Ureter (tissue), 1 donor: ENCODE measurements at regions not wholly inside any gene's neighbourhood (a gene's known extent, or its start where the extent isn't known, plus 50 kb on each side); places are given as distances from the start of the nearest gene placed in this dataset.
"Not testable (repeated sequence)": the region's sequence is repeated elsewhere in the genome, so short reads cannot be mapped to it uniquely, and the experiment has no call there.

ENCODE experiments used
- DNase-seq: peaks from one replicate; pipeline ENCODE4 v3.0.0-alpha.2; 2020; ENCODE audit warnings: low spot score
- donor health status: DM: yes; HTN: yes; CAD: no.

DNA sequence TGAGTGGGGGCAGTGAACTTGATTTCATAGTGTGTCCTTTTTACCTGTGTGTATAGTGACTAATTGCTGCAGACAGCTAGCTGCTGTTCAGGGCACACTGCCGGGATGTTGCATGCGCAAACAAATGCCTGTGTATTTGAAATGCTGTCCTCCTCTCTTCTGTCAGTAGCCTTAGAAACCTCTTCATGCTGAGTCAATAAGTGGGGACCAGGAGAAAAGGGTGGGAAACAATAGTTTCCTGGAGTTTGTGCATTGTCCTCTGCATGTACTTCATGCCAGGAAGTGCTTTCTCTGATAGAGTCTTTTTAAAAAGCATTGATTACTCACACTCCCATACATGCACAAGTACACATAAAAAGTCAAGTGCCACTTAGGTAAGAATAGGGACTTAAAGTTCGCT, 1183.7 kb upstream of the CELF2 start:
- no peak for DNase-seq

DNA sequence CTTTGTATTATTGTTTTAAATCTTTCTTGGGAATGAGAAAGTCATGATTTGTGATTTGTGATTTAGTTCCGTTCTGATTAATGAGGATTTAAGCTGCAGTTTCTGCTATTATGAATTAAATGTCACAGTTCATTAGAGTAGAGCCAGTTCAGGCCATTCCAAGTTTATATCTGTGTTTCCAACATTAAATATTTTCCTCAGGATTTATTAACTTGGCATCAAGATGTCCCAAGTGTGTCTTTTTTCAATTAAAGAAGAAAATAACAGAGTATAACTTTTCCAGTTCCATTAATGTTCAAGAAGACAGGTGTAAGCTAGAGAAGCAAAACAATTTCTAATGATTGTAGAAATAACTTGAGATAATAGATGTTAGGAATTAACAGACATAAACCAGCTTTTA, 1183.2 kb upstream of the CELF2 start:
- no peak for DNase-seq

DNA sequence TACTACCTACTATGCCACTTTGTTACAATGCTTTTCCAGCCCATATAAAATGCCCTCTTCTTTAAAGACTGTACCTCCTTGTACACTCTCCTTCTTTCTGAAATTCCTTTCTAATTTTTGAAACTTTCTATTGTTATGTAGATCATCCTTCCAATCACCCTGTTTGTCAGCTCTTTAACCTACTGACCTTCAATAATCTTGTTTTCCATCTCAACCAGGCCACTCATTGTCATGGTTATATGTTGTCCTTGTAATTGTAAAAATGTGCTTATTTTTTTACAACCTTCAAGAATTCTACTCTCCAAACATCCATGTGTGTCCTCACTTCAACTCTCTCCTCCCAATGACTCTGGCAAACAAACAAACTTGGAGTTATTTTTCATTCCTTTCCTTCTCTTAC, 1172.6 kb upstream of the CELF2 start:
- DNase-seq: no peak

DNA sequence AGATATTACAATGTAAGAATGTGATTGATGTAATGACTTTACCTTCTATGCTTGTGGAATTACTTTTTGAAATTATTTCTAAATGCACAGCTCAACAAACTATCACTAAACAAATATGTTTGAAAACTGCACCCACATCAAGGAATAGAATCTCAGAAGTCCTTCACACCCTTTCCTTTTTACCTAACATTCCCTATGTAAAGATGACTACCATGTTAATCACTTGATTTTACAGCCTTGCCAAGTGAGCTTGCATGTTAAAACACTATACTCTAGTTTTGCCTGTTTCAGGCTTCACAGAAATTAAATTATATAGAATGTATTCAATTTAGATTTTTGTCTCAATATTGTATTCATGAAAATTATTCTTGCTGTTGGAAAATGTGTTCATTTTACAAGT, 1169.4 kb upstream of the CELF2 start:
- no peak for DNase-seq

DNA sequence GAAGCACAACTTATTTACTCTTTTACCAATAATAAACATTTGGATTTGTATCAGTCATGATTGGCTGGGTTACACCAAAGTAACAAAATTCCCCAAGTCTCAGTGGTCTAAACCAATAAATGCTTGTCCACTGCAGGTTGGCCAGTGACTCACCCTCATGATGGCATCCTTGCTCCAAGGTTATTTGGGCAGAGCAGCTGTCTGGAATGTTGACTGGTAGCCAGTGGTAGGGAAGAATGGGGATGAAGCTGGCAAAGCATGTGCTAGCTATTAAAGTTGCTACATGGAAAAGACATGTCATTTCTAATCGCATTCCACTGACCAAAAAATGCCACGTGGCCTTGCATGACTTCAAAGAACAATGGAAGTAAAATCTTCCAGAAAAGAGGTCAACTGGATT, 1168.7 kb upstream of the CELF2 start:
- no peak for DNase-seq

DNA sequence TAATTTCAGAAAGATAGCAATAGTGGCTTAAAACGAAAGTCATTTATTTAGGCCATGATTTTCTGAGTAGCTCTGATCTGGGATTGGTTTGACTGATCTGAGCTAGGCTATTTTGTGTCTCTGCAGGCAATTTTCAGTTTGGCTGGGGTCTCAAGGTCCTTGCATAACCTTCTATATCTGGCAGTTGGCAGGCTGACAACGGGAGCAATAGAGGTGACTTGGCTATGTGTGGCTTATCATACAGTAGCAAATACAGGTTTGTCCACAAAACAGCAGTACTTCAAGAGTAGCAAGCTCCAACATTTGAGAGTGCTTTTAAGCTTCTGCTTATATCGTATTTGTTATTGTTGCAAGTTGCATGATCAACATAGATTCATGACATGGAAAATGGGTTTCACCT, 1167.3 kb upstream of the CELF2 start:
- no peak for DNase-seq

DNA sequence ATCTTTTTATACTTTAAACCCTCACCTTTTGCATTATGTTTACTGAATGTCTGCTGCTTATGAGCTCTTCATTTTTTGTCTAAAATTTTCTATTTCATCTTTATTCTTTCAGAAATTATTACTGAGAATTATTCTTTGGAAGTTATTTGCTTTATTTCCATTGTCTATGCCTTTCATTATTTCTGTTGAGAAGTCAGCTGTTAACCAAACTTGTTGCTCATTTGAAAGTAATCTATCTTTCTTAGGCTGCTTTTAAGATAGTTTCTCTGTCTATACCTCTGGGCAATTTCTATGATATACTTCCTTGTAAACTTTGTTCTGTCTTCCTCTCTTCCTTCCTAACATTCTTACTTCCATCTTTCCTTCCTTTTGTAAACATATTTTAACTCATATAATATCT, 1165.9 kb upstream of the CELF2 start:
- DNase-seq: no peak

DNA sequence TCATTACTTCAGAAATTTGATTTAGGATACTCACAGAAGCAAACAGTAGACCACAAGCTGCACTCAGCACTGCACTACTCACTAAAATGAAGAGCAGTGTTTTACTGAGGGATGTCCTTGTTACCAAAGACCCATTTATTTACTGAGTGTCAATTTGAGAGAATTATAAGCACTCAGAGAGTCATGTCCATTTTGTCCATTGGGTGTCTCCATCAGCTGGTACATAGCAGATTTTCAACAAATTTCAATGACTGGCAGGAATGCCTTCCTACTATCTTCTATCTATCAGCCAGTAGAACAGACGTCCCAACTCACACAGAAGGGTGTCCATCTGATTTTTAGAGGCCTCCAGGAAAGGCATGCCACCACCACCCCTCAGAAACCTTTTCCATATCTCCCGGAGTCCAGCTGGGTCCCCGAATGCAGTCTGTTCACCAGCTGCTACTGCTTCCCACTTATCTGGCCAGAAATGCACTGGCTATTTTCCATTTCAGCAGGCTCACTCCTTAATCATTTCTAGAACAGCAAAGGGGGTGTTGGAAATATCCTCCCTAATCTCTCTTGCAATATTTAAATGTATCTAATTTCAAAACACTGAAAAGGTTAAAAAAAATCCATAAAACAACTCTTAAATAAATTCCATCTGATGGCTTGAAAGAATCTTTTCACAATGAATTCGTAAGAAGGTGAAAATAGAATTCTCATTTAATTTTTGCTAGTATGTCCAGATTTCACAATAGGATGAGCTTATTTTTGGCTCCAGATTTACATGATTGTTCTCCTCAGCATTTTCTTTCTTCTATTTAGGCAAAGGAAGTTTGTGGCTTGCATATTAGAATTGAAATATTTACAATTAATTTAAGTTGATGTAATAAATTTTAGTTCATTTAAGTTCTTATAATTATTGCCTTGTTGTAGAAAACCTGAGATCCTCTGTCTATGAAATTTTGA, 1164.0 kb upstream of the CELF2 start:
- no peak for DNase-seq

DNA sequence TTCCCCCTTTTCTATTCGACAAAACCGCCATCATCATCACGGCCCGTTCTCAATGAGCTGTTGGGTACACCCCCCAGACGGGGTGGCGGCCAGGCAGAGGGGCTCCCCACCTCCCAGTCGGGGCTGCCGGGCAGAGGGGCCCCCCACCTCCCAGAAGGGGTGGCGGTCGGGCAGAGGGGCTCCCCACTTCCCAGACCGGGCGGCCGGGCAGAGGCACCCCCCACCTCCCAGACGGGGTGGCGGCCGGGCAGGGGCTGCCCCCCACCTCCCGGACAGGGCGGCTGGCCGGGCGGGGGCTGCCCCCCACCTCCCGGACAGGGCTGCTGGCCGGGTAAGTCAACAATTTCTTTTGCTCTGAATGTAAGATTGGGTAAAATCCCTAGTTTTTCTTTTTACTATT, 1162.2 kb upstream of the CELF2 start:
- not testable (repeated sequence) for DNase-seq

DNA sequence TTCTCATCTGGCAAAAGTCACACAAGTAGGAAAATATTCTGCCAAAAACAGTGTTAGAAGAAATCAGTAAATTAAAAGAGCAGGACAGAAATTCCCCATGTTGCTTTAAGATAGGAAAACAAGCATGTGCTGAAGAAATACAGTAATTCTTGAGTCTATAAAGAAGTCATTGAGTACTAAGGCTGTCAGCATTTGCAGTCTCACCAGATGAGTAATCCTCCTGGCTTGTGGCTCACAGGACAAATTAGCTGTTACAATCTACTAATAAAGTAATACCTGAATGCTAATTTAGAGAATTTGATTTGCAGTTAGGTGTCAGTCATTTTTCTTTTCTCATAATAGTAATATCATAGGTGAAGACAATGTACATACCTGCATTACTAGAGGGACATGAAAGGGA, 1158.9 kb upstream of the CELF2 start:
- no peak for DNase-seq

DNA sequence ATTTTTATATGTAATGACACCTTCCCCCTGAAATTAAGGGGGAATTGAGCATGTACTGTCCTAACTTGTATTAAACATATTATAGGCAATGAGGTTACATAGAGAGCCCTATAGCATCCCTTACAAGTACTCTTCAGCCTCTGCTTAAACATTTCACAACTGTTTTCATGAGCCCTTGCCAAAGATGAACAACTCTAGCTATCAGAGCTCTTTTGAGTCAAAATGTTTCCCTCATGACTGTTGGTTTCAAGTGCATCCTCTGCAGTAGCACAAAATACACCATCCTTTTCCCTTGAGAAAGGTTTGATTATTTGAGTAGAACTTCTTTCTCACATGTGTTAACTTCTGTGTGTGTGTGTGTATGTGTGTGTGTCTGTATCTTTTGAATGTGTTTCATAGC, 1157.6 kb upstream of the CELF2 start:
- DNase-seq: no peak

DNA sequence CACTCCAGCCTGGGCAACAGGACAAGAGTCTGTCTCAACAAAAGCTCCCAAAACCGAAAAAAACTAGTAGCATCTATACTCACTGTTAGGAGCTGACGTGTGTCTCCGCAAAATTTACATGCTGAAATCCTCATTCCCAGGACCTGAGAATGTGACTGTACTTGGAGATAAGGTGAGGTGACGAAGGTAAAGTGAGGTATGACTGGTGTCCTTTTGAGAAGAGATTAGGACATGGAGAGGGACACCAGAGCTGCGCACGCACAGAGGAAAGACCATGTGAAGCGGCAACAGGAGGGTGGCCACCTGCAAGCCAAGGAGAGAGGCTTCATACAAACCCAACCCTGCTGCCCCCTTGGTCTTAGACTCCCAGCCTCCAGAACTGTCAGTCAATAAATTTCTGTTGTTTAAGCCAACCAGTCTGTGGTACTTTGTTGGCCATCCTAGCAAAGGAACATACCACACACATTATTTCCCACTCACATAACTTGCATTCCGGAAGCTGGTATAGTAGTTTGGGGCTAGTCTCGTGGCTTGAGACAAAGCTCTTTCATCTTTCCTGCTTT, 1154.0 kb upstream of the CELF2 start:
- DNase-seq: no peak

DNA sequence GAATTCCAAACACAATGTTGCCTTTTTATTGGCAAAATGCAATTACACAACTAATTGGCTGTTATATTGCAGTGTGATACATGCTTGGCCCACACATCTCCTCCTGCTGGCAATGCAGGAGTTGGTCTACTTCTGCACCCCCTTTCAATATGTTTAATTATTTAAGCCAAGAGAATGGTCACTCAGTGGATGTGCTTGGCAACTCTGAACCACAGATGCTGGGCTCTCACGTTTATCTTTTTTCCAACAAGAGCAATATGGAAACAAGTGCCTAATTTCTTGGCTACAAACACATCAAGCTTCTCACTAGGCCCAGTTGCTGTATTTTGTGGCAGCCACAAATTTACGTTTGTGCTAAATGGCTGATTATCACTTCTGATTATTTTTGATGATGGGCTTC, 1149.2 kb upstream of the CELF2 start:
- no peak for DNase-seq

DNA sequence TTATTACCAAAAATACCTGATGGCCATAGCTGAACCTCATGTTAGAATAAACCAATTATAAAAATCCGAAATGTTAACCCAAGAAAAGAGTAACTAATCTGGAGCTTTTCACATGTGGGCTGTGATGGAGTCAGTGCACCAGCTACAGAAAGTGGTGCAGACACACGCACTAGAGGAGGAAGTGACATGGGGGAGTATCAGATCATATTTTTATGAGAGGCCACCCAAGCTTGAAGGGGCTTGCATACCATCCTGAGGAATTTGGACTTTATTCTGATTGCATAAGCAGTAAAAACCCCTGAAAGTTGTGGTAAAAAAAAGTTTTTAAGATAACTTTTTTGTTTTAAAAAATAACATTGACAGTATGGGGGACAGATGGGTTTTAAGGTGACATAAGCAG, 1148.5 kb upstream of the CELF2 start:
- no peak for DNase-seq

DNA sequence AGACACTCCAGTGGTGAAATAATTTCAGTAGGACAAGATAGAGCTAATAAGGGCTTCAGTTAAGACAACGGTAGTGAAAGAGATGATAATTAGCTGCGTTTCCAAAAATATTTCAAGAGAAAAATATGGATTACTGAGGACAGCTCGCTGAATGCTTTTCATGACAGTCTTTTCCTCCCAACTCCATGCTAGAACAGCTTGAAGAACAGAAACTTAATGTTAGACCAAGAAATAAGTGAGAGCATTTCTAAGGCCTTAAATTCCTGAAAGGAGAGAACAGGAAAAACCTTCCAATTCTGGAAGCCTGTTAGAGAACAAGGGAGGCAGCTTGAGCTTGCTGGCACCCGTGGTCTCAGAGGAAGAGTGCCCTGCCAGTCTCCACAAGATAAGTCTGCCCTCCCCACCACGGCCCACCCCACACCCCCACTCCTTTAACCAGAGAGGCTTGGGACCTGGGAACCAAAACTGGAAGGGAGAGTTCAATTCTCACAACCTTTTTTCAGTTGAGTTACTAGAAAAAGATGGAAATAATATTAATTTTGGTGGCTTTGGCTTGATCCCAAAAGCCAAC, 1148.0 kb upstream of the CELF2 start:
- no peak for DNase-seq

DNA sequence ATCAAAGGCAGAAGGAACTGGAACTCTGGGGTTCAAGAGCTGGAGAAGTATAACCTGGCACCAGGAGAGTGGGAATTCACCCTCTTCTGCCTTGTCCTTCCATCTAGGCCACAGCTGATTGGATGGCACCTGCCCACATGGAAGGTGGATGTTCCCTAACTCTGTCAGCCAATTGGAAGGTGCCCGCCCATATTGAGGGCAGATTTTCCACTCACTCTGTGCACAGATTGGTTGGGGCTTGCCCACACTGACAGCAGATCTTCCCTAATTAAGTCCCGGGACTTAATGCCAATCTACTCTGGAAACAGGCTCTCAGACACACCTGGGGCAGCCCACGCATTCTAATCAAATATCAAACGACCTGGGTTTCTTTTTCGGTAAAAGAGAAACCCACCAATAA, 1142.3 kb upstream of the CELF2 start:
- no peak for DNase-seq

DNA sequence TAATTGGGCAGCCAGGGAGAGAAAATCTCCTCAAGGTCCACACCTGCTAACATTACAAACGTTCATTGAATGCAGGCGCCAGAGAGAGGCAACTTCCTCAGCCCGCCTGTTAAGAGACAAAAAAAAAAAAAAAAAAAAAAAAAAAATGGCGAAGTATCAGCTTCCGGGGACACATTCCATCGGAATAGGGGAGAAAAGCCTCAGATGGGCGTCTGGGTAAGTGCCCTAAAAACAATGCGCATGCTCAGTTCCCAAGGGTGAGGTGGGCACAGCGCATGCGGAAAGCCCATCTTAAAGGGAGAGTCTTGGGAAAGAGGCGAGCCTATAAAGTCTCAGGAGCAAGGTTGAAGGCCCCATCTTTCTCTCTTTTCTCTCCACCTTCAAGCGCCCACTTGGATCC, 1139.7 kb upstream of the CELF2 start:
- DNase-seq: no peak

DNA sequence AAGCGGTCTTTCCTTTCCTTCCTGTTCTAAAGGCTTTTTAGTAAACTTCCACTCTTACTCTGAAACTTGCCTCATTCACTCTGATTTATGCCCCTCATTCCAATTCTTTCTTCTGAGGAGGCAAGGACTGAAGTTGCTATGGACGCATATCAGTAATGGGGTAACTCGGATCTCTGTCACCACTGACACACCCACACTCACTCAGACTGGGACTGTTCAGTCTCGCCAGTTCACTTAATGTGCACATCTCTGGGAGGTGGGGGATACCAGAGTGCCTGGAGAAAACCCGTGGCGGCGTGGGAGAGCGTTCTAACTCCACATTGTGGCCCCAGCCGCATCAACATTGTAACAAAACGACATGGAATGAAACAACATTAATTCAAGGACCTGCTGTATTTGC, 1139.3 kb upstream of the CELF2 start:
- no peak for DNase-seq

DNA sequence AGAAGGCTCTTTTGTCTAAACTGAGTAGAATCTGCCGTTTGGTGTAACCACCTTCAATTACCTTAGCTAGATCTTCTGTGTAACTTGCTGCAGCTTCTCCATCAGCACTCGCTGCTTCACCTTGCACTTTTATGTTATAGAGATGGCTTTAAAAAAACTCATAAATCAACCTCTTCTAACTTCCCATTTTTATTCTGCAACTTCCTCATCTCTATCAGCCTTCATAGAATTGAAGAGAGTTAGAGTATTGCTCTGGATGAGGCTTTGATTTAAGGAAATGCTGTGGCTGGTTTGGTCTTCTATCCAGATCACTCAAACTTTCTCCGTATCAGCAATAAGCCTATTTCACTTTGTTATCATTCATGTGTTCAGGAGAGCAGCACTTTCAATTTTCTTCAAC, 1131.9 kb upstream of the CELF2 start:
- DNase-seq: no peak

DNA sequence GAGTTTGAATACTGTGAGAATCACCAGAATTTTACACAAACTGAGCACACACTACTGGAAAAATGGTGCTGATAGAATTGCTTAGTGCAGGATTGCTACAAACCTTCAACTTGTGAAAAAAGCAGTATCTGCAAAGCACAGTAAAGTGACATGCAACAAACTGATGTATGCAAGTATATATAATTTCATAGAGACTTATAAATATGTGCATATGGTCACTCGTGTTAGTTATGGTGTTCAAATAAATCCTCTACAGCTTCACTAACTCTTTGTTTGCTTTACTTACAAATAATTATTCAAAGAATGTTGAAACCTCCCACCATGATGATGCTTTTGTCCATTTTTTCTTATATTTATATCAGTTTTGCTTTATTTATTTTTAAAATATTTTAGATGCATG, 1130.9 kb upstream of the CELF2 start:
- no peak for DNase-seq

DNA sequence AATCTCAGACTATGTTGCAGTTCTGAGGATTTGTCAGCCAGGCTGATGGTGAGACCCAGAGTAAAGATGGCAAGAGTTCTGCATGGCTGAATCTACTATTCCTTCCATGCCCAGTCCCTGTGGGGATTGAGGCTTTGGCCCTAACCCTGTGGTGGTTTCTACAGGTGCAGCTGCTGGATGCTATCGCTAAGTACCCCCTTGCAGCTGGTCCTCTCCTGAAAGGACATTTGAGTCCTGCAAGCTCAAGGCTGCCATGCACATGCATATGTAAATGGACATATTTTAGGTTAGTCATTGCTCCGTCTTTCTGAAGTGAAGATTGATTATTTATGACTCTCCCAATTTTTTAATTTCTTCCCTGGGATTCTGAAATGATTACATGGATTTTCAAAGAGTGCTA, 1122.2 kb upstream of the CELF2 start:
- DNase-seq: no peak

DNA sequence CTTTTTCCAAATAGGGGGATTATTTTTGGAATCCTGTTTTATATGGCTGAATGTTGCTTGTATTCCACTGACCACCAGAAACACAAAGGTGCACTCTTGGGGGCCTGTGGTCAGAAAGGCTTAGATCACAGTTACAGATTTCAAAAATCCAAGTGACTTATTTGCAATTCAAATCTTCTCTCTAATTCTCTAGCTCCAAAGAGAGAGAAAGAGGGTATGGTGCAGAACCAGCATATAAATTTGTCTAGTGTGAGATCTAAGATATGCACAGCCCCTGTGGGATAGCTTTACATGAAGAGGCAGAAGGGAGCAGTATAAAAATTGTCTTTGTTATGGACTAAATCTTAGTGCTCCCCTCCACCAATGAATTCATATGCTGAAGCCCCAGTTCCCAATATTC, 1121.7 kb upstream of the CELF2 start:
- no peak for DNase-seq

DNA sequence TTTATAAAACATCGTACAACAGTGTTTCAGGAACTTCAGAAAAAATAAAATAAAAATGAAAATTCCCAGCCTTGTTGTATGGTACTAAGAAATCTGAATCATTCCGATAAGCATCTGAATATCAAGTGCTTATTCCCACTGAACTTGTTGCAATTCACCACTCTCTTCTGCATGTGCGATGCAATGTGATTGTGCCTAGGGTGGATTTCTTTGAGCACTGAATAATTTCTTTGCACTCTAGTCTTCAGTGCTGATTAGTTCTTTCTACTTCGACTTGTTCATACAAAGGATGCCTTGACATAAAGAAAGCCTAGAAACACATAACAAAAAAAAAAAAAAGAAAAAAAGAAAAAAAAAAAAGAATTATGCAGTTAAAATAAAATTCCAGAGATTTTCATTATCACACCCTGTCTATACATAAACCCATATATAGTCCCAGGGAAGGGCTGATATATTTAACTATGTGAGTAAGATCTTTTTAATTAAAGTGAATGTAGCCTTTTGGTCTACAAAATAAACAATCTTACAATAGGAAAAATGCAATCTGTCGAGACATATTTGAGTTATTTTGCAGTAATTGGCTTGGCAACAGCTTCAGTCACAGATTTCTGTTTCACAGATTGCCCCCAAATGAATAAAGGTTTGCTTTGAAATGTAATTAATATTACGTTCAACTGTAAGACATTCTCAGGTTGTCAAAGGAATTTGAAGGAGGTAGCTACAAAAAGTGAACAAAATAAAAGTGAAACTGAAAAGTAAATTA, 1118.9 kb upstream of the CELF2 start:
- DNase-seq: no peak
